HG02678 (cell line): ENCODE measurements at regions not wholly inside any gene's neighbourhood (a gene's known extent, or its start where the extent isn't known, plus 50 kb on each side); places are given as distances from the start of the nearest gene placed in this dataset.
"Not testable (repeated sequence)": the region's sequence is repeated elsewhere in the genome, so short reads cannot be mapped to it uniquely, and the experiment has no call there.

Experiments used
- ATAC-seq: cut with Tn5 transposase; IDR thresholded peaks from one replicate; pipeline ENCODE4 v1.9.1; 2021; ENCODE audit warnings: mild to moderate bottlenecking, moderate library complexity; ENCODE audit not compliant: unreplicated experiment

DNA sequence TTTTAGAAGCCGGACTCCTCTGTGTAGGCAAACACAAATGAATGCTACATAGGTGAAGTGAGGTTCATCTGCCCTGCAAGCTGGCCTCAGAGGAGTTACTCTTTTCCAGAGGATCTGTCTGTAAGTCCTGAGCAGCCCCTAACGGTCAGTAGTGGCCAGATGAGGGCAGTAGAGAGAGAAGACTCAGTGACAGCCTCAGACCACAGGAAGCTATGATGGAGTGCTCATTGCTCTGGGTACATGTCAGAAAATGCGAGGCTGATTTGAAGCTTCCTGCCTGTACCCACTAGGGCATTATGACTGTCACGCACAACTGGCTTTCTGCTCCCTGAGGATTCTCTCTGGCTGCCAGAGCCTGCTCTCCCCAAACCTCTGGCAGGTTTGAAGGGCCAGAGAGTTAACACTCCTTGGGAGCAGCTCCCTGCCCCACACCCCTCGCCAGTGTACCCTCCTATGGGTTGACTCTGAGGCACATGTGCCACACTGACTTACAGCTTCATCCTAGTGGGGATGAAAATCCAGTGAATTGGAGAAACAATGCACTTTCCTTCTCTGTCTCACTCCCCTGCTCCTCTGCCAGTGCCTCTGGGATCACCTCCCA is 141.5 kb downstream of the GABRG2 start:
- ATAC-seq, result peak; percentile 91

DNA sequence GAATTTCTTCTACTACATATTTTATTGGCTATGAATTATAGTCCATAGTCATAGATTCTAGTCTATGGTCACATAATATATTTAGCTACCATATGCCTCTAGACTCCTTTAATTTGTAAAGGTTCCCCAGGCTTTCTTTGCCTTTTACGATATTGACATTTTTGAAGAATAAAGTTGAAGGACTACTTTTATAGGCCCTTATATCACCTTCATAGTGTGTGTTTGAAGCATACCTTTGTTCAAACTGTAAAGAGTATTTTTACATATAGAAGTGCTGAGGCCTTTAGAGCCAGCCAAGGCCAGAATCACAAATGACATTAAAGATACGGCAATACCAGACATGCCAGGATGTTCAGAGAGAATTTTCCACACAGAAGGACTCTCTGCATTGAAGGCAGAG is 147.0 kb downstream of the GABRG2 start:
- ATAC-seq, result no peak

DNA sequence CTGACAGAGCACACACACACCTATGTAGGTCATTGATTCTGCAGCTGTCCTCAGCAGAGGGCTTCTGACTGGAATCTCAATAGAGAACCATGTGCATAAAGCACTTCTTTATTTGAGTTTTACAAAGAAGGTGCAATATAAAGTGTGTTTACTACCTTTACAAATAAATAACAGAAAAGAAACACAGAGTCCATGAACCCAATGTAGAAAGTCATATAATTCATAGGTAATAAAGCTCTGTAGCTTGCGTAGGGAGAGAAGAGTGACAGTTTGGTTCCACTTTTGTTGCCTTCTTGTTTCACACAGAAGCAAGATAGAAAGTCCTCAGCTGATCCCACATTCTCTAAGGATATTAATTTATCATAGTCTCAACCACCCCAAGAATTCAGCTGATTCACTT is 149.5 kb downstream of the GABRG2 start:
- ATAC-seq, result no peak

DNA sequence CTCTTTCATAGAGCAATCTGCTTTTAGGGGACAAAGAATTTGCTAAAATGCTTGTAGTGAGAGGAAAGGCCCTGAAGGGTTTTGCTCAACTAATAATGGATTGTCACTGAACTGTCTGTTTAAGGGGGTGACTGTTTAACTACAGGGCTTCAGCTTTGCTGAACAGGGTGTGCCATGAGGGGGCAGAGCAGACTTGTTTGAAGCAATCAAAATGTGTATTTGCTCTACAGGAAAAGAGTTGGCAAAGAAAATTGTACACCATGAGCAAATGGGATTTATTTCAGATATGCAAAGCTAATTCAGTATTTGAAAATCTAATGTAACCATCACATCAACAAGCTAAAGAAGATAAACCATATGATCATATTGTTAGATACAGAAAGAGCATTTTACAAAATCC is 154.3 kb downstream of the GABRG2 start:
- ATAC-seq, result no peak

DNA sequence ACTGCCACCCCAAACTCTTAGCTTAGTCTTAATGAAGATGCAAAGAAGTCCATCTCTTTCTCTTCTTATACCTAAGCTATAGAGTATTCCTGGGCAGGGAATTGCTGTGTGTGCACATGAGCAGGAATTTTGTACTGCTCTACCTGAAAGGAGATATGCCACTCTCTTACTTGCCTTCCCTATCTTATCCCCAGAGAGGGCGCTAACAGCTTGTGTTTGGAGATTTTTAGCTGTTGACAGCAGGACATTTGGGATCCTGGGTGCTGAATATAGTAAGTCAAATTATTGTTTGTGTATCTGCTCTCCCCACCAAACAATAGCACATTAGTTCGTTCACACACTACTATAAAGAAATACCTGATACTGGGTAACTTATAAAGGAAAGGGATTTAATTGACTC is 159.5 kb downstream of the GABRG2 start:
- no peak for ATAC-seq

DNA sequence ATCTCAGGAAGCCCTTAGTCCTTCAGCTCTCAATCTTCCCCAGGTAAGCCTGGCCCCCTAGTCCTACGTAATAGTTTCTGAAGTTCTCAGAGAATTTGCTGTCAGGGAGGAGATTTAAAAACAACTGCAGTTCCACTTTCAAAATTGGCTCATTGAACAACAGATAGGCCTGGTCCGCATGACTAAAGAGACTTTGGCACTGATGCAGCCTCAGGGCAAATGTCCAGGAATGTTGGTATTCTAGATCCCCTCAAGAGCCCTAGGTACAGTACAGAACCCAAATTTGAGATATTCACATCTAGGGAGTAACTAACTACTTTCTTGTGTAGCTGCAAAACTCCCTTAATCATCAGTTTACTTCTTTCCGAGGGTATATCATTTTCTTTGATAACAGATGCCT is 162.8 kb downstream of the GABRG2 start:
- ATAC-seq, result no peak

DNA sequence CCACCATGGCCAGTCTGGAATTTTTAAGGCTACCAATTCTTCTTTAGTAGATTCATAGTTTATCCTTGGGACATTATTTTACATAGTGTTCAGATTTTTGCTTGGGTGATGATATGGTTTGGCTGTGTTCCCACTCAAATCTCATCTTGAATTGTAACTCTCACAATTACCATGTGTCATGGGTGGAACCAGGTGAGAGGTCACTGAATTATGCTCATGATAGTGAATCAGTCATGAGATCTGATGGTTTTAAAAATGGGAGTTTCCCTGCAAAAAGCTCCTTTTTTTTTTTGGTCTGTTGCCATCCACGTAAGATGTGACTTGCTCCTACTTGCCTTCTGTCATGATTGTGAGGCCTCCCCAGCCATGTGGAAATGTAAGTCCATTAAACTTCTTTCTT is 163.9 kb downstream of the GABRG2 start:
- ATAC-seq, result no peak

DNA sequence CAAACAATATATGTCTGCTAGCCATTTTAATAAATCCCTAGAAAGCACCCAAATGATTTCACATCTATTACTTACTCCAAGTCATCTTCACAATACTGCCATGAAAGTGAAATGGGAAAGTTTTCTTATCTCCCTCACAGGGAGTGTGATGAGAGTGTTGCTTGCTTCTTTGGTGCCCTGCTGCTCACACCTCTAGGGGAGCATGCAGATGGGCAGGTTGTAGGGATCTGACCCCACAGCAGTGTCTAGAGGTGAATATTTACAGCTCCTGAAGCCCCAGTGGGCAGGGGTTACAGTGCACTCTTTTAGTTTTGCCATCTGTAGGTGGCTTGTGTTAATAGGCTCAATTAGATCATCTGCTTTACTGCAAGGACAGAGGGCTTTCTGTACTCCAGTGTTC is 173.2 kb downstream of the GABRG2 start:
- no peak for ATAC-seq

DNA sequence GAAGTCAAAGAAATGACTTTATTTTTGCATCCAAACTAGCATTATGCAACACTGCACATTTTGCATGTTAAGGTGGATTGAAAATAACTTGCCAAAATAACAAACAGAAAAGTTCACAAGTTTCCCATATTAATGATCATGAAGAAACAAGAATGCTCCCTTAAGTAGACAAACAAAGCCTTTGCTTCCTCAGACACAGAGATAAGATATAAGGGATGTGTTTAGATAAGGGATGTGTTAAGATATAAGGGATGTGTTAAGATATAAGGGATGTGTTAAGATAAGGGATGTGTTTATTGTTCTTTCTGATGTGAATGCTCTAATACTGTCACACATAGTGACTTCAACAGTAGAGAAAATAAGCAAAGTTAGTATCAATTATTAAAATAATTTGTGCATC is 174.8 kb downstream of the GABRG2 start:
- ATAC-seq, result no peak

DNA sequence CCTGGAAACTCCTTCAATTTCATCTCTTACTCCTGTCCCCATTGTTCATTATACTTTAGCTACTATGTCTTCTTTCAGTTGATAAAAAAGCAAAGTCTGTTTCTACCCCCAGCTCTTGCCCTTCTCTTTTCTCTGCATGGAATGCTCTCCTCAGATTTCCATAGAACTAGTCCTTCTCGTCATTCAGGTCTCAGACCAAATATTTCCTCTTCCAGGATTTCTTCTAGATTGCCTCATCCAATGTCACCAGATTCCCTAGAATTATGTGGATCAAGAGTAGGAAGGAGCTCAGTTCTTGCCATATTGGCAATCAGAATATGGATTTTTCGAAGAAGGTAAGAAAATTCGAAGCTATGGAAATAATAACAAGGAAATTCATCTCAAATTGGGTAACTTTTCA is 176.1 kb downstream of the GABRG2 start:
- ATAC-seq, result no peak

DNA sequence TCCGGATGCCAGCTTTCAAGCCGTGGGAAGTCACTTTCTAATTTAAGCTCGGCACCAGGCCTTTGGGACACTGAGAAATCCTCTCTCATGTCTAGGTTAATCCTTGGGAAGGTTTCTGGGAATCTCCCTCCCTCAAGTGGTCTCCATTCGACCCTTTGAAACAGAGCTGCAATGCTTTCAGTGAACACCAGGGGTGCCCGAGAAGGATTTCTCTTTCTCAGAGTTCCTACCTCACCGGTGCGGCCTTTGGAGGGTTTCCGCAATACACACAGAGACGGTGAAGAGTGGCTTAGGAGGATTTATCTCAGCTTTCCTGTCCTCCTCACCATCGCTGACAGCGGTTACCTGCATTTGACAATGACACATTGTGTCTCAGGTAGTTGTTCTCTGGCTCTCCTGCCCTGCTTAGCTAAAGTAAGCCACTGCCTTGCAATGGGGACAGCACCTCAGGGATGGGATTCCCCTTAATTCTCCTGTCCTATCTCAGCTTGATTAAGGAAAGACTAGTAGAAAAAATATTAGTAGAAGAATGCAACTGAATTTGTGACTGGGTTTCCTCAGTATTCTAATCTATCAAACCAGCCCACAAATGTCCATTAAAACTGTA is 180.6 kb downstream of the GABRG2 start:
- ATAC-seq, result peak; percentile 55

DNA sequence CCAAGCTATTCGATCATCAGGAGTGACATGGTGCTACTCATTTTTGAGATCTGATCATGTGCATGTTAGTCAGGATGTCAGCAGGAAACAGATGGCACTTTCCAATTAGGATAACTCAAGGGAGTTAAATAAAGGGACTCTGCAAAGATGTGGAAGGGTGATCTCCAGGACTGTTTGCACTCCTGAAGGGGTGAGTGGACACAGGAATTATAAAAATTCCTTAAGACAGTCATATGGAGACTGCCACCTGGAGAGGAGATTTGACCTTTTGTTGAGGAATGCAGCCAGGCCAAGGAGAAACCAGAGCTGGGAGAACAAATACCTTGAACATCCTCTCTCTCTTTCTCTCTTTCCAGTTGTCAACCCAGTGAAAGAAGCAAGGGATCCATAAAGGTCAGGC is 189.1 kb downstream of the GABRG2 start:
- no peak for ATAC-seq

DNA sequence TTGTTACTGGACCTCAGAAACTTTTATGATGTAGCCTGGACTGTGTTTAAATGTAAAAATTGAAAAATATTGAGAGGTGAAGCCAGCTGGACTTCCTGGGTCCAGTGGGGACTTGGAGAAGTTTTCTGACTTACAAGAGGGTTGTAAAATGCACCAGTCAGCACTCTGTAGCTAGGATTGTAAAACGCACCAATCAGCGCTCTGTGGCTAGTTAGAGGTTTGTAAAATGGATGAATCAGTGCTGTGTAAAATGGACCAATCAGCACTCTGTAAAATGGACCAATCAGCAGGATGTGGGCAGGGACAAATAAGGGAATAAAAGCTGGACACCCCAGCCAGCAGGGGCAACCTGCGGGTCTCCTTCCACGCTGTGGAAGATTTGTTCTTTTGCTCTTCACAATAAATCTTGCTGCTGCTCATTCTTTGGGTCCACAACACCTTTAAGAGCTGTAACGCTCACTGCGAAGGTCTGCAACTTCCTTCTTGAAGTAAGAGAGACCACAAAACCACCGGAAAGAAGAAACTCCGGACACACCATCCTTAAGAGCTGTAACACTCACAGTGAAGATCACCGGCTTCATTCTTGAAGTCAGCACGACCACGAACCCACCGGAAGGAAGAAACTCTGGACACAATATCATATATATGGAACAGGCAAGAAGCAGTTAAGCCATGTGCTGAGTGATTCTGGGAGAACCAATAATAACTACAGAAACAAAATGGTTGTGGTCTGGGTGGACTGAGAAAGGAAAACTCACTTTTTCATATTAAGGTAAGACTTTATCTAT is 201.3 kb downstream of the GABRG2 start:
- ATAC-seq, result peak; percentile 79

DNA sequence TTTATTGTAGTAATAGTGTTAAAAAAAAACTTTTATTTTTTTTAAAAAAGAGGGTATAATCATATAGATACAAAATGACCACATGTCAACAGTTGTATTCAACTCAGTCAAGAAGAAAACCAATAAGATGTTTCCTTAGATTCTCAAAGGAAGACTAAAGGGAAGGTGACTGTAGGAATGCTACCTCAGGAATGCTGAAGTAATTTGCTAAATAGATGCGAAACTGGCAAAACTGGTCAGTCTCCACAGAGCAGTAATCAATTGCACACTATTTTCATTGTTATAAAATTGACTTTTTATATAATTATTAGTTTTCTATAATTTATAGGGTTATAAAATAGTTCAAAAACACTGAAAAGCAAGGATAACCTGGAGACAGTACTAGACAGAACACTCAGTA is 204.8 kb downstream of the GABRG2 start:
- ATAC-seq, result no peak

DNA sequence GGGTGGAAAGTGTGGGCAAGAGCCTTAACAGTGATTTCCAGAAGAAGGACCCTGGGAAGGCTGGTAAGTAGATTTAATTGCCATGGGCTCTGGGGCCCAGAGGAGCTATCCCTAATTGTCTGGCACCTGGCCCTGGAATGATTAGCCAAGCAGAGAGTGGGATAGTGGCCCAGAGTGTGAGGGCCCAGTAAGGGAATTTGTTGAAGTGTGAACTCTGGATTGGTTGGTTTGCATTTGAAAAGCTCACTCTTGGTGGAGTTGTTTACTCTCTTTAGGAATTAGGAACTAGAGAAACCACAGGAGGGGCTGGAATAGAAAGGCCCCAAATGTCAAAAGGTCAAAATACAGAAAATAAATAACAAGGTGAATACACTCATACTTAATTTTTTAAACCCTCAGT is 207.1 kb downstream of the GABRG2 start:
- no peak for ATAC-seq

DNA sequence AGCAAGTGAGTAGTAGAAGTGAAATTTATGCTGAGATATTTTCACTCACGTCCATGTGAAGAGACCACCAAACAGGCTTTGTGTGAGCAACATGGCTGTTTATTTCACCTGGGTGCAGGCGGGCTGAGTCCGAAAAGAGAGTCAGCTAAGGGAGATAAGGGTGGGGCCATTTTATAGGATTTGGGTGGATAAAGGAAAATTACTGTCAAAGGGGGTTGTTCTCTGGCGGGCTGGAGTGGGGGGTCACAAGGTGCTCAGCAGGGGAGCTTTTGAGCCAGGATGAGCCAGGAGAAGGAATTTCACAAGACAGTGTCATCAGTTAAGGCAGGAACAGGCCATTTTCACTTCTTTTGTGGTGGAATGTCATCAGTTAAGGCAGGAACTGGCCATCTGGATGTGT is 207.8 kb downstream of the GABRG2 start:
- not testable (repeated sequence) for ATAC-seq

DNA sequence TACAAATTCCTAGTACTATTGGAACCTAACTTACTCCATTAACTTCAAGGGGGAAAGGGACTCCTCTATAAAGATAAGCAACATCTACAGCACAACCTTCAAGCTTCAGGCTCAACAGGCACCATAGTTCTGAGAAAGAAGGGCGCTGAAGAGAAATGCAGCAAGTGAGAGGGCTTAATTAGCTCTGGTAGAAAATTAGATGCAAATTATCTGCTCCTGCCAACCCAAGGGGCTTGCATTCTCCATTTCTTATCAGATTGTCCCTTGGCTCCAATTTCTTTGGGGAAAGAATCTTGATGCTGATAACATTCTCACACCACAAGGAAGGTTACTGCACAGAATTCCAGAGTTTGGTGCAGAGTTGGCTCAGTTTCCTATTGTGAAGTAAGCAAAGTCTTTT is 214.6 kb downstream of the GABRG2 start:
- no peak for ATAC-seq

DNA sequence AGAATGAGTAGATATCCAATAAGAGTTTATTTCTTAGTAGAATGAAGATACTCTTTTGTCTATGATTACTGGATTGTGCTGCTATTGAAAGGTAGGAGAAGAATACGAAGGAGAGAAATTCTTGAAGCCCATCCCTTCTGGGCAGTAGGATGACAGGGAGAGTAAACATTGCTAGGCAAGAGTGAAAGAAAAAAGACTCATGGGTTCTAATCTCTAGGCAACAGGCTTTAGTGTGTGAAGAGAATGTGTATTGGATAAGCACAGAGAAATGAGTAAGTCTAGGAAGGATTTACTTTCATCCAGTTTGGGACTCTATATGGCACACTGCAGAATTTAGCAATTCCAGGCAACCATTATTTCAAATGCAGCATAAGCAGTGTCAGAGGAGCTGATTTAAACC is 216.0 kb downstream of the GABRG2 start:
- no peak for ATAC-seq

DNA sequence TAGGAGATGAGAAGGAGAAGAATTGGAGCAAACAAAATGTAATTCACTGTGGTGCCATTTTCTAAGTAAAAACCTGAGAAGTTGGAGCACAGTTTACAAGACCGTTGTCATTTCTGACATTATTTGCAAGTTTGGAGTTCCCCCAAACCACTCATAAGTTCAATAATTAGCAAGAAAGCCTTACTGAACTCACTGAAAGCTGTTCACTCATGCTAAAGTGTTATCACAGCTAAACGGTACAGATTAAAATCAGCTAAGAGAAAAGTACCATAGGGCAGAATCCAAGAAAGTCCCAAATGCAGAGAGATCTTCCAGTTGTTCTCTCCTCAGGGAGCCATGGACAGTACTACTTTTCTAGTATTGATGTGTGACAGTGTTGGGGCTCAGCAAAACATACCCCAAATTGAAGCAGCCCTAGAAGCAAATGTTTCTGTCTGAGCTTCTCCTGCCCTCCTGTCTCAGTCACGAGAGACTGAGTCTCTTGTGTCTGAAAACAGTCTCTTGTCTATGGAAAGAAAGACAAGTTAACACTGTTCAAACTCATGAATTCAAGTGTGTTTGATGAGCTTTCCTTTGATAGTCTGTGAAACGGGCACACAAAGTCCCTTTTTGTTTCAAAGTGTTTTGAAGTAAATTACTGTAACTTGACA is 221.2 kb downstream of the GABRG2 start:
- ATAC-seq, result peak; percentile 83

DNA sequence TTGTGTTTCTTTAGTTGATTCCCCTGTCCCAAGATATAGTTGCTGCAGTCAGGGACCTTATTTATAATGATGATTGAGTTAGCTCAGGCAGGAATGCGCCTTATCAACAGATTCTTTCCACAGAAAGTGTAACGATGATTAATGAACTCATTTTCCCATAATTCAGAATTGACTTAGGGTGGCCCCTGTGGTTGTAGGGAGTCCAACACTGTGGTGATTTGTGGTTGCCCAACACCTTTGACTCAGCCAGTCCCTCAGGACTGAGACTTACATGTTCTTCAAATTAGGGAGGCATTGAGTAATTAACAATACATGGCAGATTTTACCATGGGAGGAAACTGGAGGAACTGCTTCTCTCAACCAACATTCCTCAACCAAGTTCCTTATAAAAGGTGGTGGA is 221.9 kb downstream of the GABRG2 start:
- peak; percentile 44 for ATAC-seq

DNA sequence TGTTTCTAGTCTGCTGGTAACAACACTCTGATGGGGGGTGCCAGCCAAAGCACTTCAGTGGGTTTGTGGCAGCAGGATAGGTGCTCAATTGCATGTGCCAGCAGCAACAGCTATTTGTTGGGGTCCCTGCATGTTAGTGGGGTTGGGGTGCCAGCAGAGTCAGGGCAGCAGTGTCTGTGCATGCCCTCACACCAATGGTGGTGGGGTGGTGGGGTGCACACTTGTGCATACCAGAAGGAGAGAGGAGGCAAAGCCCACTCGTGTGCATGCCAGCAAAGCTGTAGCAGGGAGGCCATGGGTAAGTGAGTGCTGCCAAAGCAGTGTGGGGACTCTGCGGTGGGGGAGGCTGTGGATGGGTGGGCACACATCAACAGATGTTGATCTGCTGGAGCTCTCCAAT is 232.2 kb downstream of the GABRG2 start:
- no peak for ATAC-seq

DNA sequence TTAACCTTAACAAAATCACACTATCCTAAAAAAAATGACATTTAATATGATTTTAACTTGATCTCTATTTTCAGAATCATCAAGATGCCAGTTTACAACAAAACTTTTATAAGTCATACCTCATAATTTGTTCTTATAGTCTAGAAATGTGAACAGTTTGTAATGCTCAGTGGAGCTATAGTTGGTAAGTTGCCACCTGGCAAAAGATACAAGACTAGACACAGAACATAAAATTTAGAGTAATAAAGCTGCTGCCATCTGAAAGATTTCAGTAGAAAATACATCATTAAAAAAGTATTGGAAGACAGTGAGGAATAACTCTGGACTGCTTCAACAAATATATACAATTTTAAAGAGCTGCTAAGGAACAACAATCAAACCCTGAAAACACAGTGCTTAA is 233.8 kb downstream of the GABRG2 start:
- no peak for ATAC-seq
